ENCODE measurements at regions not wholly inside any gene's neighbourhood (a gene's known extent, or its start where the extent isn't known, plus 50 kb on each side); places are given as distances from the start of the nearest gene placed in this dataset.

GRCh38 chr11:16456366-16456765 is 100.0 kb upstream of the SOX6 start:
- TF ChIP-seq EZH2 (IDR thresholded peaks at IDR 0.05; ENCODE audit: insufficient read depth, poor library complexity, severe bottlenecking) (no peak), EZH2phosphoT487 (IDR thresholded peaks at IDR 0.05; ENCODE audit: insufficient read depth, low read depth) (no peak)
